GM19463 (cell line): ENCODE measurements at regions not wholly inside any gene's neighbourhood (a gene's known extent, or its start where the extent isn't known, plus 50 kb on each side); places are given as distances from the start of the nearest gene placed in this dataset.

ENCODE experiments used
- ATAC-seq: cut with Tn5 transposase; IDR thresholded peaks from one replicate; pipeline ENCODE4 v1.9.1; 2021; ENCODE audit warnings: mild to moderate bottlenecking, moderate library complexity; ENCODE audit not compliant: unreplicated experiment

DNA sequence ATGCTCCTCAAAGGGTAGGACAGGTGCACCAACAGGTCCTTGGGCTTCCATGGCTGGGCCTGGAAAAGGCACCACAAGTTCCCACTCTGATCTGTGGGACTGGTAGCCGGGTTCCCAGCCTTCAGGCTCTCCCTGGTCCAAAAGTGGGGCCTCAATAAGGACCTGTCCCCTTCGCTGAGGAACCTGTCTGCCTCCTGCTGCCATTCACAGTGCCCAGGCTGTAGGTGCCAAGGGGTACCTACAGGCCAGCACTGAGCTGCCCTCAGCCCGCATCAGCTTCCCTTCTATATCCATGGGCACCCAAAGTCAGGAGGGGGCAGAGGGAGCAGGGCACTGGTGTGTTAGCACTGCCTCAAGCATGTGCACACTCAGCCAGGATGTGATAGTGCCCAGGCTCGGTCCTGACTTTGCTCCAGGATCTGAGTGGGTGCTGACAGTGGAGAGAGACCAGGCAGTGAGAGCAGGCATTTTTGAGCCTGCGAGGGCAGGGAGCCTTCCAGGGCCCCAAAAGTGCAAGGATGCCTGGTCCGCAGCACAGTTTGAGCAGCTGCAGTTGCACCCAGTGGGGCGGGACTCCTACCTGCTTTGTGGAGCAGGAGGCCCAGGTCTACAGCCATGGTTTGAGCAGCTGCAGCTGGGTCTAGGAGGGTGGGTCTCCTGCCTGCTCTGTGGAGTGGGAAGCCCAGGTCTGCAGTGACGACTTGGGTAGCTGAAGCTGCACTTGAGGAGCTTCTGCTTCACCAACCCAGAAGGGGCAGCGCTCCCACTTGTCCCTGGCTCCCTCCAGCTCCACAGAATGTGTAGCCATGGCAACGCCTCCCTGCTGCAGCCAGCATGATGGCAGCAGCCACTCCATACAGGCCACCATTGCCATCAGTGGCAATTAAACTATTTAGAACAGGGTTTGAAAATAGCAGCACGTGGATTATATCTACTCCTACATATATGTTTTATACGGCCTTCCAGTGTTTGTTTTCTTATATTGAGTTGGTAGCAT is 376.4 kb downstream of the KCTD8 start:
- no peak for ATAC-seq

DNA sequence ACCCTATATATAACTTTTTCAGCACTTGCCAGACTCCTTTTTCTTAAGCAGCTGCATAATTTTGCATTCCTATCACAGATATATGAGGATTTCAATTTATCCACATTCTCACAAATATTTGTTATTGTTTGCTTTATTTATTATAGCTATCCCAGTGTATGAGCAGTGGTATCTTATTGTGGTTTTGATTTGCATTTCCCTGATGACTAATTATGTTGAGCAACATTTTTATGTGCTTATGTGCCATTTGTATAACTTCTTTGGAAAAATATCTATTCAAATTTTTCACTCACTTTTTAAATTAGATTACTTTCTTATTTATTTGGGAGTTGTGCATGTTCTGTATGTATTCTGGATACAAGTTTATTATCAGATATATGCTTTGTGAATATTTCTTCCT is 361.9 kb downstream of the KCTD8 start:
- no peak for ATAC-seq

DNA sequence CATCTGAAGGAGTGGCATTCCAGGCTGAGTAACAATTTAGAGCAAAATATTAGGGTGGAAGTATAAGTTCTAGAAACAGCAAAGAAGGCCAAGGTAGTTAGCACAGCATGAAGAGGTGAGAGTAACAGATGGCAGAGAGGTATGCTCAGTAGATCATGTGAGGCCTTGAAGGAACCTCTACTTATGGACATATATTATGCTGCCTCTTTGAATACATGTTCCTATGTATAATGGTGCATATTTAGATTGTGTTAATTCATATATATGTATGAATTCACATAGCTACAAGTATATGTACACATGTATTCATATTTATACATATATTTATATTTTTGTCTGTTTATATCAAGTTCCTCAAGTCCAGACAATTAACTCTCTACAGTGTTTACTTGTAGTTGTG is 355.2 kb downstream of the KCTD8 start:
- ATAC-seq, result no peak

GRCh38 chr4:44098973-44099372 is 349.6 kb downstream of the KCTD8 start:
- no peak for ATAC-seq

DNA sequence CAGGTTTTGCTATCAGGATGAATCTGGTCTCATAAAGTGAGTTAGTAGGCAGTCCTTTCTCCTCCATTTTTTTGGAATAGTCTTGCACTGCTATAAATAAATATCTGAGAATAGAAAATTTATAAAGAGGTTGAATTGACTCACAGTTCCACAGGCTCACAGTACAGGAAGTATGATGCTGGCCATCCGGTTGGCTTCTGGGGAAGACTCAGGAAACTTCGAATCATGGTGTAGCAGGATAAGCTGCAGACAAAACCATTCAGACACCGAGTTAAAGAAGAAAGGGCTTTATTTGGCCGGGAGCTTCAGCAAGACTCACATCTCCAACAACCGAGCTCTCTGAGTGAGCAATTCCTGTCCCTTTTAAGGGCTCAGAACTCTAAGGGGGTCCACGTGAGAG is 348.2 kb downstream of the KCTD8 start:
- ATAC-seq, result no peak

DNA sequence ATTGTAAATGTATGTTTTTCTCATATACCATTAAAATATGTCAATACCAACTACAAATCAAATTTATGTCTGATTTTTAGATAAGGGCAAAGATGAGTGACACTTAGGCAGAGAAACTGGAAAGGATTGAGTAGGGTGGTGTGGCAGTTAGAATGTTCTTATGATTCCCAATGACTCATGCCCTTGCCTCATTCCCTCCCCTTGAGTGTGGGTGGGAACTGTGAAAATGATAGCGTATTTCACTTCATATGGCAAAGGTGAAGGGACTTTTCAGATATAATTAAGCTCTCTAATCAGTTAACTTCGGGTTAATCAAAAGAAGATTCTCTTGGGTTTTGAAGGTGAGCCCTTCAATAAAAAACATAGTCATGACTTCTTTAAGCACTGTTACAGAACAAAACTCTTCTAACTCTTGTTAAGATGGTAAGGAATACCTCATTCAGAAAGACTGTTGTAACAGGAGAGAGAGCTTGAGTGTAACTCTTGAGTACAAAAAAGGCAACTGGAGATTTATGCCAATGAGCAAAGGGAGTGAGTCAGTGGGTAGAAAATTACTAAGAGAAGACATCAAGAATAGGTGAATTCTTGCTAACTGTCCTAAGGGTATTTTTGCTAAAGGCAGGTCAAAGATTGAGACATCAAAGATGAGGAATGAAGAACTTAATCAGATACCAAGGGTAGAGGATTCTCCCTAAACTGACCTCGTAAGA is 329.5 kb downstream of the KCTD8 start:
- ATAC-seq, result no peak

GRCh38 chr4:44120646-44121045 is 328.0 kb downstream of the KCTD8 start:
- ATAC-seq, result no peak

DNA sequence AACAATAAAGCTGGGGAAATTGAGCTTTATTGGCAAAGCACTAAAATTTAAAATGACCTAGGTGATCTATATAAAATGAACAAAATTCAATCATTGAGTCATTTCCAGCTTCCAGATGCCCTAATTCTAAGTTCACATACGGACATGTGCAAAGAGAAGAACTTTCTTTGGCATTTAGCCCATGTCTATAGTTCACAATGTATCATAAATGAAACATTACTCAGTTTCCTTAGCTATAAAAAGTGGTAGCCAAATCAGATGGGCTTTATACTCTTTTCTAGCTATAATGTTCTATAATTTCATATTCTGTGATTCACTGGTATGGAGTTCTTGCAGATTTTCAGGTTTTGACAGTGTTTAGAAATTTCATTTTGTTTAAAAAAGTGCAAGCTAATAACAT is 327.4 kb downstream of the KCTD8 start:
- ATAC-seq, result no peak
